Uterus (tissue), 3 donors: ENCODE measurements at regions not wholly inside any gene's neighbourhood (a gene's known extent, or its start where the extent isn't known, plus 50 kb on each side); places are given as distances from the start of the nearest gene placed in this dataset.

ENCODE experiments used
- DNase-seq, 2 donors: peaks; one replicate each; pipeline ENCODE4 v3.0.0-alpha.2; 2019 to 2020
- H3K27ac ChIP-seq, 2 donors: fragments of 200-600 bp; sonication (generic); 1 replicate in 1 of 2; 2 replicates in 1 of 2; pipeline ENCODE4 v1.5.1; 2016 to 2018
- H3K27me3 ChIP-seq, 2 donors: fragments of 200-600 bp; sonication (generic); one replicate each; pipeline ENCODE4 v1.5.1; 2018 to 2019; ENCODE audit warnings: control low read depth in 1 of 2
- H3K36me3 ChIP-seq, 2 donors: fragments of 200-600 bp; sonication (generic); one replicate each; pipeline ENCODE4 v1.5.1; 2019; ENCODE audit warnings: control low read depth in 1 of 2
- H3K4me1 ChIP-seq, 2 donors: fragments of 200-600 bp; sonication (generic); one replicate each; pipeline ENCODE4 v1.5.1; 2018 to 2019; ENCODE audit warnings: control low read depth in 1 of 2
- H3K4me3 ChIP-seq, 2 donors: fragments of 200-600 bp; sonication (generic); 1 replicate in 1 of 2; 2 replicates in 1 of 2; pipeline ENCODE4 v1.5.1; 2018 to 2019; ENCODE audit warnings: mild to moderate bottlenecking in 1 of 2
- H3K9me3 ChIP-seq, 2 donors: fragments of 200-600 bp; sonication (generic); one replicate each; pipeline ENCODE4 v1.5.1; 2019; ENCODE audit warnings: control low read depth in 1 of 2
- POLR2A ChIP-seq, 2 donors: fragments of 450-650 bp; IDR thresholded peaks; one replicate each; pipeline ENCODE4 v1.6.1; 2016; ENCODE audit warnings: antibody characterized with exemption in 2 of 2, mild to moderate bottlenecking in 1 of 2, moderate library complexity in 1 of 2
- intact Hi-C: fragments of 100-400 bp; cut with DNase I; formaldehyde crosslinking; loops from one replicate; pipeline ENCODE4 v1.15.1; 2023; ENCODE audit warnings: low total_unique reads
- TF ChIP-seq, protein P1 (sequence below), 4 experiments: fragments of 200-600 bp in 2 of 4; fragments of 450-650 bp in 2 of 4; sonication (generic) in 2 of 4; IDR thresholded peaks; one replicate each; pipeline ENCODE4 v1.5.1; 2016 to 2019; ENCODE audit warnings: antibody characterized with exemption in 4 of 4, mild to moderate bottlenecking in 2 of 4, moderate library complexity in 1 of 4
- donor health status: DM: yes; HTN: yes; CAD: no.

- H3K4me3 ChIP-seq, result no peak overlapping the region
- TF ChIP-seq, protein P1, sequence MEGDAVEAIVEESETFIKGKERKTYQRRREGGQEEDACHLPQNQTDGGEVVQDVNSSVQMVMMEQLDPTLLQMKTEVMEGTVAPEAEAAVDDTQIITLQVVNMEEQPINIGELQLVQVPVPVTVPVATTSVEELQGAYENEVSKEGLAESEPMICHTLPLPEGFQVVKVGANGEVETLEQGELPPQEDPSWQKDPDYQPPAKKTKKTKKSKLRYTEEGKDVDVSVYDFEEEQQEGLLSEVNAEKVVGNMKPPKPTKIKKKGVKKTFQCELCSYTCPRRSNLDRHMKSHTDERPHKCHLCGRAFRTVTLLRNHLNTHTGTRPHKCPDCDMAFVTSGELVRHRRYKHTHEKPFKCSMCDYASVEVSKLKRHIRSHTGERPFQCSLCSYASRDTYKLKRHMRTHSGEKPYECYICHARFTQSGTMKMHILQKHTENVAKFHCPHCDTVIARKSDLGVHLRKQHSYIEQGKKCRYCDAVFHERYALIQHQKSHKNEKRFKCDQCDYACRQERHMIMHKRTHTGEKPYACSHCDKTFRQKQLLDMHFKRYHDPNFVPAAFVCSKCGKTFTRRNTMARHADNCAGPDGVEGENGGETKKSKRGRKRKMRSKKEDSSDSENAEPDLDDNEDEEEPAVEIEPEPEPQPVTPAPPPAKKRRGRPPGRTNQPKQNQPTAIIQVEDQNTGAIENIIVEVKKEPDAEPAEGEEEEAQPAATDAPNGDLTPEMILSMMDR (IDR thresholded peaks at IDR 0.05), result no peak
- no peak for TF ChIP-seq POLR2A (IDR thresholded peaks at IDR 0.05)
Observed at GRCh38 chr11:103651341-103651998, 385.0 kb upstream of the DDI1 start.

DNA sequence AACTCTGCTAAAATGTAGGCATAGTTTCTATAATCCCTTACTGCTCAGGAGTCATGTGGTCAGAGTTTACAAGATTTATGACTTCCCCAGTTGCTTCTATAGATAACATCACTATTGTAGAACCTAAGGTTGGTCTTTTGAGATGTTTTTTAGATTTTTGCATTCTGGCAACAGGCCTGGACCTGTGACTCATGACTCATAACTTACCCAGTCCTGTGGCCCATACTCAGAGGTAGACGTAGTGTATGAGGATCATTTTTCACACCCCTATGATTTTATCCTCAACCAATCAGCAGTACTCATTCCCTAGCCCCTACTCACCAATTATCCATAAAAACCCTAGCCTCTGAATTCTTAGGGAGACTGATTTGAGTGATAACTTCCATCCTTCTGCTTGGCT lies 384.4 kb upstream of the DDI1 start:
- no peaks in the 10 kb centered on the region for H3K9me3 ChIP-seq
- H3K27ac ChIP-seq, result no peak overlapping the region
- no peaks in the 10 kb centered on the region for H3K36me3 ChIP-seq
- no peaks in the 10 kb centered on the region for H3K27me3 ChIP-seq
- DNase-seq, result no peak
- no peaks in the 10 kb centered on the region for H3K4me1 ChIP-seq
- no peak overlapping the region for H3K4me3 ChIP-seq
- intact Hi-C loops, result no loop called here
- TF ChIP-seq, protein P1 (IDR thresholded peaks at IDR 0.05), result no peak
- TF ChIP-seq POLR2A (IDR thresholded peaks at IDR 0.05), result no peak

More at GRCh38 chr11:103651341-103651998, 385.0 kb upstream of the DDI1 start:
- H3K9me3 ChIP-seq, result no peaks in the 10 kb centered on the region
- no peak for DNase-seq
- H3K36me3 ChIP-seq, result no peaks in the 10 kb centered on the region
- no peak overlapping the region for H3K27ac ChIP-seq
- no peaks in the 10 kb centered on the region for H3K27me3 ChIP-seq
- H3K4me1 ChIP-seq, result no peaks in the 10 kb centered on the region
- intact Hi-C loops, result no loop called here

DNA sequence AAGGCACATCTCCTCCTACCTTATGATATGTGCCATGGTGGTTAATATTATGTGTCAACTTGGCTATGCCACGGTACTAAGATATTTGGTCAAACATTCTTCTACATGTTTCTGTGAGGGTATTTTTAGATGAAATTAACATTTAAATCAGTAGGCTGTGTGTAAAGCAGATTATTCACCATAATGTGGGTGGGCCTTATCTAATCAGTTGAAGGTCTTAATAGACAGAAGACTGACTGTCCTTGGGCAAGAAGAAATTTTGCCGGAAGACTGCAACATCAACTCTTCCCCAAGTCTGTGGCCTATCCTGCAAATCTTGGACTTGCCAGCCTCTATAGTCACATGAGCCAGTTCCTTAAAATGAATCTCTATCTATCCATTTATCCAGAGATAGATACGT lies 380.1 kb upstream of the DDI1 start:
- Histone ChIP-seq H3K4me1 (no peaks in the 10 kb centered on the region), H3K27me3 (no peaks in the 10 kb centered on the region), H3K36me3 (no peaks in the 10 kb centered on the region), H3K9me3 (no peaks in the 10 kb centered on the region), H3K4me3 (no peak overlapping the region), H3K27ac (no peak overlapping the region)
- TF ChIP-seq POLR2A (IDR thresholded peaks at IDR 0.05), result no peak
- TF ChIP-seq, protein P1 (IDR thresholded peaks at IDR 0.05), result no peak
- intact Hi-C loops, result no loop called here
- no peak for DNase-seq

GRCh38 chr11:103659206-103659618 lies 377.2 kb upstream of the DDI1 start:
- no peaks in the 10 kb centered on the region for H3K36me3 ChIP-seq
- H3K4me3 ChIP-seq, result no peak overlapping the region
- no peak for DNase-seq
- intact Hi-C loops, result no loop called here
- TF ChIP-seq, protein P1 (IDR thresholded peaks at IDR 0.05), result no peak
- no peak overlapping the region for H3K27ac ChIP-seq
- no peaks in the 10 kb centered on the region for H3K9me3 ChIP-seq
- no peaks in the 10 kb centered on the region for H3K4me1 ChIP-seq
- no peaks in the 10 kb centered on the region for H3K27me3 ChIP-seq

GRCh38 chr11:103659743-103660142 lies 376.7 kb upstream of the DDI1 start:
- H3K27ac ChIP-seq, result no peak overlapping the region
- no peaks in the 10 kb centered on the region for H3K9me3 ChIP-seq
- TF ChIP-seq, protein P1 (IDR thresholded peaks at IDR 0.05), result no peak
- no peak for TF ChIP-seq POLR2A (IDR thresholded peaks at IDR 0.05)
- no peaks in the 10 kb centered on the region for H3K27me3 ChIP-seq
- no peaks in the 10 kb centered on the region for H3K36me3 ChIP-seq
- intact Hi-C loops, result no loop called here
- H3K4me1 ChIP-seq, result no peaks in the 10 kb centered on the region
- DNase-seq, result no peak
- H3K4me3 ChIP-seq, result no peak overlapping the region
